22Rv1 (cell line): ENCODE measurements at regions not wholly inside any gene's neighbourhood (a gene's known extent, or its start where the extent isn't known, plus 50 kb on each side); places are given as distances from the start of the nearest gene placed in this dataset.

Experiments
- H3K27ac ChIP-seq: fragments of 450-650 bp; 2 replicates; pipeline ENCODE4 v1.5.1; 2017
- ZFX ChIP-seq: fragments of 450-650 bp; IDR thresholded peaks from 2 replicates; pipeline ENCODE4 v1.6.1; 2017; ENCODE audit warnings: antibody characterized with exemption, borderline replicate concordance
- TF ChIP-seq, protein P1 (sequence below): fragments of 450-650 bp; IDR thresholded peaks from 2 replicates; pipeline ENCODE4 v1.5.1; 2017; ENCODE audit warnings: mild to moderate bottlenecking

DNA sequence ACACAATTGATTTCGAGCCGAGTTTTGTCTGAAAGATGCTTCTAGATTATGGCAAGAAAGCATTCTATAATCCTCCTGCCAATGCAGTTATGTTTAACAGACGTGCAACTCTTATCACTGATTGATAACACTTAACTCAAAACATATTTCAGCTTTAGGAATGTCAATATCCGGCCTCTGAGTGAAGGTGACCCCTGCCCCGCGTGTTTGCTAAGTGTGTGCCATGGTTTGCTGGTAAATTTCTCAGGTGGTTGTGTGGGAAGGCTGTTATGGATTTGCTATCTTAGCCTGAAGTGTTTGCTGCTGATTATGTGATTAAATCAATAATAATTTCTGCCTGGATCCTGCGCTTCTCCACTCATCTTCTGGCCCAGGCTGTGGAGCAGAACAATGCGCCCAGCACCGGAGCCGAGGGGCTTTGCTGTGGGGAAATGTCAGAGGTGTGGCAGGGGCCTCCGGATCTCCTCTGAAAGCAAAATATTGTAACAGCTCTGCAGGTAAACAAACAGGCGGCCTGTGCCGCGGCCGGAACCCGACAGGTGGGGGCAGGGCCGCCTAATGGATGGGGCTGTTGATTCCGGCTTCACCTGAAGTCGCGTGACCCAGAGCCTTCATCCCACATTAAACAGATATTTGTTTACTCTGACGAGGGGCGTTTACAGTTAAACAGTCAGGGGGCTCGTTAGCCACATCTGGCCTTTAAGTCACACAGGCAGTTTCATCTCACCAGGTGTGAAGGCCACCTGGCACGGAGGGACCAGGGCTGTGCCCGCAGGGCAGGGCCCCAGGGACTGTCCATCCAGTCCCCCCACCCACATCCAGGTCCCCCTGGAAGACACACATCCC lies 210.7 kb upstream of the SALL3 start:
- TF ChIP-seq ZFX = no peak
- TF ChIP-seq, protein P1, sequence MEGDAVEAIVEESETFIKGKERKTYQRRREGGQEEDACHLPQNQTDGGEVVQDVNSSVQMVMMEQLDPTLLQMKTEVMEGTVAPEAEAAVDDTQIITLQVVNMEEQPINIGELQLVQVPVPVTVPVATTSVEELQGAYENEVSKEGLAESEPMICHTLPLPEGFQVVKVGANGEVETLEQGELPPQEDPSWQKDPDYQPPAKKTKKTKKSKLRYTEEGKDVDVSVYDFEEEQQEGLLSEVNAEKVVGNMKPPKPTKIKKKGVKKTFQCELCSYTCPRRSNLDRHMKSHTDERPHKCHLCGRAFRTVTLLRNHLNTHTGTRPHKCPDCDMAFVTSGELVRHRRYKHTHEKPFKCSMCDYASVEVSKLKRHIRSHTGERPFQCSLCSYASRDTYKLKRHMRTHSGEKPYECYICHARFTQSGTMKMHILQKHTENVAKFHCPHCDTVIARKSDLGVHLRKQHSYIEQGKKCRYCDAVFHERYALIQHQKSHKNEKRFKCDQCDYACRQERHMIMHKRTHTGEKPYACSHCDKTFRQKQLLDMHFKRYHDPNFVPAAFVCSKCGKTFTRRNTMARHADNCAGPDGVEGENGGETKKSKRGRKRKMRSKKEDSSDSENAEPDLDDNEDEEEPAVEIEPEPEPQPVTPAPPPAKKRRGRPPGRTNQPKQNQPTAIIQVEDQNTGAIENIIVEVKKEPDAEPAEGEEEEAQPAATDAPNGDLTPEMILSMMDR = no peak
- no peak overlapping the region for H3K27ac ChIP-seq

DNA sequence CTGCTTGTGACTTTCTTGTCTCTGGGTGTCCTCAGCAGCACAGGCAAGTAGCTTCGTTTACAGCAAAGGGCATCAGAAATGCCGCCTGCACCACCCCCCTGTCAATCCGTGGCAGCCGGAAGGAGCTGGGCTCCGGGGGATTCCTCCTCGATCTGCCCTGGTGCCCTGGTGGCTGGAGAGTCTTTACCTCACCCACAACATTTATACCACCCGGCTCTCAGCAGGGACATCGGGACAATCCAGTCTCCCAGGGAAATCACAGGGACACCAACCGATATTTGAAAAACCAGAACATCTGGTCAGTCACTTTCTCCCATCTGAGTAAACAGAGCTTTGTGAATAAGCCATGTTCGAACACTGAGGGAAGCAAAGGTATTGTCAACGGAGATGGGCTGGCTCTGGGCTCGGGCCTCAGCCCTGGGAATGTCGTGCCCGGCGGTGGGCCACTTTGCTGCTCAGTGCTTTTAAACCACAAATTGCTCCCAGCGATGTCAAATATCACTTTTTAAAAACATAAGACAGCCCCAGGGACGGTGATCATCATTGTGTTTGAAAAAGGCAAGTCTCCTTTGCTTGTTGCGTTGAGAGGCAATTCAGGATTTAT lies 210.0 kb upstream of the SALL3 start:
- no peak for TF ChIP-seq ZFX
- TF ChIP-seq, protein P1 = no peak
- H3K27ac ChIP-seq = no peak overlapping the region

DNA sequence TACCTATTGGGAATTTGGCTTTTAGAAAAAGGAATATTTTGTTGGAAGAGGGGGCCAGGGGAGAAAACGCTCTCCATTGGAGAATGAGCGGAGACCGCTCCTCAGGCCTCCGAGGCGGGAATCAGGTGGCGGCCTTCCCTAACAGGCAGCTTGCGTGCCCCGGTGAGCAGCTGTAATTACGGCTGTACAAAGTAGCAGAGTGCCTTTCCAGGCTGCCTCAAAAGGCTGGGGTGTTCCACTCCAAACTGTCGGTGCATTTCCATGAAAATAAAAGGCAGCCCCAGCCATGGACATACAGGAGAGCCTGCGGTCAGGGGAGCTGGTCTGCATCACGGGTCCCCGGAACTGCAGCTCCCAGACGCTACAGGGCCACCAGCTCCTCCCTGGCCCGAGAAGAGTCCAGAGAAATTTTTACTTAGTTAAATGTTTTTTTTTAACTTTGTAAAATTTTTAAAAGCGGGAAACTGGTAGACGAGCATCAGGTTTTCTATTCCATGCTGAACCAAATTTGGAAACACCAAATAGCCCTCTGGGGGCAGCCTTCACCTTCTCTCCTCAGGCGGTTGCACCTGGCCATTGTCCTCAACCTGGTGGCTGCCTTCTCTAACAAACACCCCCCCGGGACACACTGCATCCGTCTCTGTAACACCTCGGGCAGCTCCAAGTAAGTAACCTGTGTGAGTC lies 209.3 kb upstream of the SALL3 start:
- H3K27ac ChIP-seq = no peak overlapping the region
- no peak for TF ChIP-seq ZFX
- TF ChIP-seq, protein P1 = no peak

DNA sequence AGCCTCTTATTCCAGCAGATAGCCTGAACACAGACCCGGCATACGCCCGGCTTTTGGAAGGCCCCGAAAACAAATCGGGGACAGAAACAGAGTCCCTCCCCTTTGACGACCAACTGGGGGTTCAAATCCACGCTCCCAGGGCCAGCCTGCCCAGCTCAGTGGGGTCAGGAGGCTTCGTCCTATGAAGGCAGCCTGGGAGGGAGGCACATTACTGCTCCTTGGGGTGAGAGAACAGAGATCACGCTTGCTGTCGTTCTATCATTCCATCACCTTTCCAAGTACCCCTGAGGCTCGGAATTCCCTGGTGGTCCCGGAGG lies 208.8 kb upstream of the SALL3 start:
- H3K27ac ChIP-seq = no peak overlapping the region
- TF ChIP-seq ZFX = no peak
- TF ChIP-seq, protein P1 = no peak

DNA sequence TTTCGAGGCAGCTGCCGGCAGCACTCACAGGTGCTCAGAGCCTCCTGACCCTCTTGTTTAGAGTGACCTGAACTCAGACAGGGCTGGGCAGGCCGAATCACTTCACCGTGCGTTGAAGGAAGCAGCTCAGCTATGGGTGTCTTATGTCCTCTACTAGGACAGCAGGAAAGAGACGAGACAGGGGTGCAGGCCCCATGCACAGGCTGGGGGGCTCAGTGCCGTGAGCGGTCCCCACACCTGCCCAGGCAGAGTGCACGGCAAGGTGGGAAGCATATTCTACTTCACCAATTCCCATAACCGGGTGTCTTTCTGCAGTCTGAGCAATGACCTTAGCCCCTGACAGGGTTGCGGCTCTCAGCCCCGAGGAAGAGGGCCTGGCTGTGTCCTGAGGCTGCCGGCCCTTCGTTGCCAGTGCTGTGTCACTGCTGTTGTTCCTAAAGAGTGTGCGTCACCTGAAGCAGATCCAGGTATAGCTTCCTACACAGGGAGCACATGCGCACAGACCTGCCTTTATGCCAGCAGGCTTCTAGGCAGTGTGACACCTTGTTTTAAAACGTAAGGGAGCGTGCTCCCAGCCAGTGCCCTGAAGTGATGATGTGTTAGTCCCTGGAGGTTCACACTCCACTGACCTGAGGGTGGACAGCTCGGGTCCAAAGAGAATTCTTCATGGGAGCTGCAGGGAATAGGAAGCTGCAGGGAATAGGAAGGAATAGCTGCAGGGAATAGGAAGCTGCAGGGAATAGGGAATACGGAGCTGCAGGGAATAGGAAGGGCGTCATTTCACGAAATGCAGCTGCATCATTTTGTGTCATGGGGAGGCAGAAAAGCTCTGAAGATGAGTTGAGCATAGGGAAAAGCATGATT lies 207.9 kb upstream of the SALL3 start:
- TF ChIP-seq, protein P1 = no peak
- TF ChIP-seq ZFX = no peak

DNA sequence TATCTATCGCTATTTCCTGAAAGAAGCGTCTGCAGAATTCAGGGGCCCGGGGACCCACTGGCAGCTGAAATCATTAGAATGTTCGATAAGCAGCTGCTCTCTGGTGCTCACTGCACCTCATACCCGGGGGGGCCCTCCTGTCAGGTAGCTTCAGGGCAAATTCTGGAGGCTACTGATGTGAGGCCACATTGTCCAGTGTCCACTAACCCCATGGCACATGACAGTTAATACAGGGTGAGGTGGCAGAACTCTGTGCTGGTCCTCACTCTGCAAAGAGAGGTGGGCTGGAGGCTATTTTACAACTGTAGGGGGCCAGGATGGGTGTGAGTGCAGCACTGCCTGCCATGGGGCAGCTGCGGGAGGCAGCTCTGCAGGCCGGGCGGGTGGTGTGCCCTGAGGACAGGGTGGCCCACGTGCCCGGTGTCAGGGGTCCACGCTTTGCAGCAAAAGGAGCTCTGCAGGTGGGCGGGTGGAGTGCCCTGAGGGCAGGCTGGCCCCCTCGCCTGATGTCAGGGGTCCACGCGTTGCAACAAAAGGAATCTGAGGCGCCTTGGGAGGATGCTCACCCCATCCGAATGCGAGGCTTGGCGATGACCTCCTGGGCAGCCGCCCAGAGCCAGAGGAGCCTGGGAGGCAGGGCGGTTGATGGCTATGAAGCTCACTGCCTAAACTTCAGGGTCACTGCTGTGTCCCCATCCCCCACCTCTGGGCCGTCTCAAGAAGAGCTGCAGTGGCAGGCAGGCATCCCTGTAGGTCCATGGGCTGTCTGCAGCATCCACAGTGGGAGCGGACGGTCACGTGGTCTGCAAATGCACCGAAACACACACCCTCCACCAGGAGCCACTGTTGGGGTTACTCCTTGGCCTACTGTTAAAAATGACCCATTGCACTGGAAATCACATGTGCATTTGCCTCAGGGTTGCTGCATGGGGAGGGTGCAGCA lies 207.0 kb upstream of the SALL3 start:
- no peak for TF ChIP-seq ZFX
- TF ChIP-seq, protein P1 = no peak
- no peak overlapping the region for H3K27ac ChIP-seq

More for the DNA sequence above, 207.9 kb upstream of the SALL3 start:
- no peak overlapping the region for H3K27ac ChIP-seq
